ENCODE measurements at regions not wholly inside any gene's neighbourhood (a gene's known extent, or its start where the extent isn't known, plus 50 kb on each side); places are given as distances from the start of the nearest gene placed in this dataset.
"Not testable (repeated sequence)": the region's sequence is repeated elsewhere in the genome, so short reads cannot be mapped to it uniquely, and the experiment has no call there.

DNA sequence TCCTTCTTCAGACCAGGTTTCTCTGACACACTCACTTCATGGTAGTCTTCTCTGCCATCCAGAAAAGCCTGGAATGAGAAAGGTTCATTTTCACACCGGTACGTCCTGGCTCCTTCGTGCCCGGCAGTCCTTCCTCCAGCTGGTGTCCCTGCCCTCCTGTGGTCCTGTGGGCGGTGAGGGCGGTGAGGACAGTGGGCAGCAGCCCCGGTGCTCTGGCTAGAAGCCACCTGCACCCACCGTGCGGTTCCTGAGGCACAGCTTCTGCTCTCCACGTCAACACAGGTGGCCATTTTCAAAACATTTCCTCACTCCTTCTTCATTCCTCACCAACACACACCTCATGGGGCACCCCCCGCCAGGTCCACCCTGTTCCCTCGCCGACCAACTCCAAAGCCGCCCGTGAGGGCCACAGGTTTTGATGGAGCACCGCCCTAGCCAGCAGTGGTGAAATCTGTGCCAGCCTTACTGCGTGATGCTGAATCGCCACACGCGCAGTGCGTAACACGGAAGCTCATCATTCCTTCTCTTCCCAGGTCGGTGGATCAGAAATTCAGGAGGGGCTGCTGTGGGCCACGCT, 251.4 kb upstream of the RNF32 start:
- Histone ChIP-seq H3K4me1 (ENCODE audit: insufficient read depth, low read length) (no peaks in the 10 kb centered on the region), H3K27me3 (ENCODE audit: insufficient read depth, low read length) (peaks cover 2% of the 10 kb centered on the region)

DNA sequence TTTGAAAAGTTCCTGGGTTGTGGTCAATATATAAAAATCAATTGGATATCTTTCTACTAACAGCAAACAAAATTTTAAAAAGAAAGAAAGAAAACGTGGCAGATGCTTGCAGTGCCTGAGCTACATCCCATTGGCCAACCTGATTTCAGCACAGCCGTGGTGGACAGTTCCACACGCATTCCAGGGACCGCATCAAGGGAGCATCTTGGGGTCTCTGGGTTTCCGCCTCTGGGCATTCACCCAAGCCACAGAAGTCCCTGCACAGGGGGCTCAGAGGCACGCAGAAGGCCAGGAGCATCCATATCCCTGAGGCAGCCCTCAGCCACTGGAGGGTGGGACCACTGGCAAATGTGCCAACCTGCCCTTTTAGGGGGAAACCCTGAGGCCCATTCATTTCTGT, 254.5 kb upstream of the RNF32 start:
- Histone ChIP-seq H2AFZ (ENCODE audit: low read depth, low read length) (no peak overlapping the region), H3K36me3 (ENCODE audit: insufficient read depth, low read length) (no peaks in the 10 kb centered on the region), H3K4me3 (ENCODE audit: low read length) (no peak overlapping the region), H3K27me3 (ENCODE audit: insufficient read depth, low read length) (peaks cover 2% of the 10 kb centered on the region), H3K4me1 (ENCODE audit: insufficient read depth, low read length) (peaks cover 11% of the 10 kb centered on the region), H3K9me3 (ENCODE audit: low read length) (no peaks in the 10 kb centered on the region)

More for the DNA sequence above, 251.4 kb upstream of the RNF32 start:
- Histone ChIP-seq H3K9me3 (ENCODE audit: low read length) (no peaks in the 10 kb centered on the region), H3K36me3 (ENCODE audit: insufficient read depth, low read length) (no peaks in the 10 kb centered on the region), H2AFZ (ENCODE audit: low read depth, low read length) (no peak overlapping the region), H3K4me3 (ENCODE audit: low read length) (no peak overlapping the region)

DNA sequence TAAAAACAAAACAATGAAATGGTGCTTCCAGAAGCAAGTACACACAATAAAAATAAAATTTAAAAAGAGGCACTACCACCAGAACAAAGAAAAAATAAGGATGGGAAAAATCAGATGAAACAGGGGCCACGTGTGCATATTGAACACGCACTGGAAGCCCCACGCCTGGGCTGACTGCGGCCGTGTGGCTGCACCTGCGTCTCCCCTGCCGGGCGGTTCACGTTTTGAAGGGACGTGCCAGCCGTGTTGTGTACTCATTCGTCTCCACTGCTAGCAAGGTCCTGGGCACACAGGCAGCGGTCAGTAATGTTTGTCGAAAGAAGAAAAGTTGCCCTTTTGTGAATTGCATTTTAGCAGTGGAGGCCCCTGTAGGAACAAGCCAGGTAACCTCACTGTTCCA, 255.9 kb upstream of the RNF32 start:
- no peak overlapping the region for H2AFZ ChIP-seq (ENCODE audit: low read depth, low read length)
- H3K36me3 ChIP-seq (ENCODE audit: insufficient read depth, low read length) = no peaks in the 10 kb centered on the region
- H3K27me3 ChIP-seq (ENCODE audit: insufficient read depth, low read length) = peaks cover 3% of the 10 kb centered on the region
- peaks cover 11% of the 10 kb centered on the region for H3K4me1 ChIP-seq (ENCODE audit: insufficient read depth, low read length)
- no peak overlapping the region for H3K4me3 ChIP-seq (ENCODE audit: low read length)
- H3K9me3 ChIP-seq (ENCODE audit: low read length) = no peaks in the 10 kb centered on the region

DNA sequence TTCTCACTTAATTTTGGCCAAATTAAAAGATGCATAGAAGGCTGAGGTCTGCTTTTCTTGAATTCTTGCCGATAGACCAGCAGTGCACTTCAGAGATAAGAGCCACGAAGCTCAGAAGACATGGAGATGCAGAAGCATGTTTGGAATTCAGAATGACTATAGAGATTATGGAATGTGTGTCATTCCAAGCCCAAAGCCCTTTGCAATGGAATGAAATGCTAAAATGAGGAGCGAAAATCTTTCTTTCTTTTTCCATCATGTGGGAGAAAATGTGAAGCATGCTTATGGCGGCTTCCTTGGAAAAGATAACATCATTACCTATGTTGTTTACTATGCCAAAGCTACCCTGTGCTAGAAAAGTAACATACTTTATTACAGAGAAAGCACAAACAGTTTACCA, 257.0 kb upstream of the RNF32 start:
- Histone ChIP-seq H2AFZ (ENCODE audit: low read depth, low read length) (no peak overlapping the region), H3K9me3 (ENCODE audit: low read length) (no peaks in the 10 kb centered on the region), H3K4me3 (ENCODE audit: low read length) (no peak overlapping the region), H3K4me1 (ENCODE audit: insufficient read depth, low read length) (peaks cover 11% of the 10 kb centered on the region), H3K36me3 (ENCODE audit: insufficient read depth, low read length) (no peaks in the 10 kb centered on the region), H3K27me3 (ENCODE audit: insufficient read depth, low read length) (peaks cover 8% of the 10 kb centered on the region)

DNA sequence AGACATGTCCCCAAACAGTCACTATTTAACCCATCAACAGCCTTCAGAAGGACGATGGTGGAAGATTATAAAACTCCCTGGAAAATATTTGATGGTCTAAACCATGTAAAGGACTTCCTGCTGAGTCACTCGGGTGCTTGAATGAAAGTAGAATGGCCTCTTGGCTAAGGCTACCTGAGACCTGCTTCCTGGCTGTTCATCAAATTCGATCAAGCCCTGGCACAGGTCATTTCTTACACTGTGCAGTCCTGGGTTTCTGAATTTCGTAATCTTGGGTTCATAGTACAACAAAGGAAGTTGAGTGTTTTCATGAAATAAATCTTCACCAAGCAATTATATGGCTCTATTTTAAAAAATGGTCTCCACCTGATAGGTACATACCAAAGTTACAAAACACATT, 260.3 kb upstream of the RNF32 start:
- Histone ChIP-seq H3K27me3 (ENCODE audit: insufficient read depth, low read length) (peaks cover 8% of the 10 kb centered on the region), H3K4me1 (ENCODE audit: insufficient read depth, low read length) (peaks cover 11% of the 10 kb centered on the region), H3K4me3 (ENCODE audit: low read length) (no peak overlapping the region), H3K9me3 (ENCODE audit: low read length) (no peaks in the 10 kb centered on the region), H3K36me3 (ENCODE audit: insufficient read depth, low read length) (no peaks in the 10 kb centered on the region), H2AFZ (ENCODE audit: low read depth, low read length) (no peak overlapping the region)

DNA sequence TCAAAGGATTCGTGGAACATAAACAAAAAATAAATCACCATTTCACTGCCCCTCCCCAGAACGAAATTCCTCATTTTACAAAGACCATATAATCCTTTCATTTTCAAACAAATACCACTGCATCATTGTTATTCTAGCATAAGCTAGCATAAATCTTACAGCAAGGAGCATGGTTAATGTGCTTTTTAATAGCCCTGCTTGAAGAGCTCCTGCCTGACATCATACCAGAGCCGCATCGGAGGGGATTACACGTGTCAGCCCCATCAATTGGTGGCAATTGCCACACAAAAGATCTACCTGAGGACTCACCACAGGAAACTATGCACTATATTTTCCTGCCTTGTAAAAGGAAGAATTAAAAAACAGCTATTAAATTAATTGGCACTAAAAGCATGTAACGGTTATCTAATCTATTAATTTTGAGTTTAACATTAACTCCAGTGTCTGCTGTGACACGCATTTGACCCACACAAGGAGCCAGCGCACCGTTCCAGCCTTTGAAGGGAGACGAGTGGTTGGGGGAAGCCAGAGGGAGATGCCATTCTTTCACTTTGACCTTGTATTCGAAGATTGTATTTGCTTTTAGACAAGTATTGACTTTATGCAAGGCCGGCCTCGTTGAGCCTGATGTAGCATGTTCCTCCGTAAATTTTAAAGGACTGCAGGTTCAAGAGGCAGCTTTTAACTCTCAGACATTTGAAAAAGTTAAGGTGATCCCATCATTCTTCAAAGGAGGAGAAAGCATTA, 261.1 kb upstream of the RNF32 start:
- H3K4me1 ChIP-seq (ENCODE audit: insufficient read depth, low read length) = peaks cover 11% of the 10 kb centered on the region
- no peak overlapping the region for H3K4me3 ChIP-seq (ENCODE audit: low read length)
- H3K27me3 ChIP-seq (ENCODE audit: insufficient read depth, low read length) = peaks cover 5% of the 10 kb centered on the region
- no peaks in the 10 kb centered on the region for H3K9me3 ChIP-seq (ENCODE audit: low read length)
- no peak overlapping the region for H2AFZ ChIP-seq (ENCODE audit: low read depth, low read length)
- no peaks in the 10 kb centered on the region for H3K36me3 ChIP-seq (ENCODE audit: insufficient read depth, low read length)

DNA sequence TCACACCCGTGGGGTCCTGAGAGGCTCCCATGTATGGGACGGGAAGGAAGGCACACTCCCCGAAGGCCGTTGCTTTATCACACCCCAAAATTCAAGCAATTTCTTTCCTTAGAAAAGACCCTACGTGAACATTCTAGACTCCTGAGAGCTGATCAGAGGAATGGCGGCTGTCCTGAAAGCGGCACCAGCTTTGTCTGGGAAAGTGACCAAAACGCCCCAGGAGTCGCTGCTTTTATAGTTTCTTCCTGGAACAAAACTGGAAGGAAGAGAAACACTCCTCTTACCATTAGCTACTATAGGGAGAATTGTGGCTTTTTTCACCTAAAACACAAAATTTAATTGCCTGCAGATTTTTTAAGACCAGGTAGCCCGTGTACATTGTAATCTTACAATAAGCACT, 261.8 kb upstream of the RNF32 start:
- Histone ChIP-seq H2AFZ (ENCODE audit: low read depth, low read length) (no peak overlapping the region), H3K36me3 (ENCODE audit: insufficient read depth, low read length) (no peaks in the 10 kb centered on the region)

DNA sequence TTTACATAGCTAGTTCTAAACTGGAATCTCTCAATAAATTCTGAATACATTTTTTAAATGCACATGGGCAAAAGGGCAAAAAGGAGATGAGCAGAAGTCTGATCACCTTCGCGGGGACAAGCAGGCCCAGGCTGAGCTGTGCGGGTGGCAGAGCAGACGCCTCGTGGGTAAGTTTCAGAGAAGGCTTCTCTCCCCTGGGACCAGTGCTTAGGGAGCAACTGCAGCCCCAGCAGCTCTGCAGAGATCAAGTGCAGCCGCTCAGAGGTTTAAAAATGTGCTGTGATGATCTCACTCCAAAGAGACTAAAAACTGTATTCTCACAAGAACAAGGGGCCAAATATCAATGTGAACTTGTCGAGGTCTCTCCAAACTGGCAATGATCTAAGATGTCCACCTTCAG, 264.3 kb upstream of the RNF32 start:
- Histone ChIP-seq H3K36me3 (ENCODE audit: insufficient read depth, low read length) (no peaks in the 10 kb centered on the region), H3K4me1 (ENCODE audit: insufficient read depth, low read length) (no peaks in the 10 kb centered on the region), H2AFZ (ENCODE audit: low read depth, low read length) (no peak overlapping the region), H3K9me3 (ENCODE audit: low read length) (no peaks in the 10 kb centered on the region), H3K4me3 (ENCODE audit: low read length) (no peak overlapping the region), H3K27me3 (ENCODE audit: insufficient read depth, low read length) (peaks cover 5% of the 10 kb centered on the region)

More for the DNA sequence above, 261.8 kb upstream of the RNF32 start:
- Histone ChIP-seq H3K27me3 (ENCODE audit: insufficient read depth, low read length) (peaks cover 5% of the 10 kb centered on the region), H3K9me3 (ENCODE audit: low read length) (no peaks in the 10 kb centered on the region), H3K4me1 (ENCODE audit: insufficient read depth, low read length) (peaks cover 11% of the 10 kb centered on the region), H3K4me3 (ENCODE audit: low read length) (no peak overlapping the region)

DNA sequence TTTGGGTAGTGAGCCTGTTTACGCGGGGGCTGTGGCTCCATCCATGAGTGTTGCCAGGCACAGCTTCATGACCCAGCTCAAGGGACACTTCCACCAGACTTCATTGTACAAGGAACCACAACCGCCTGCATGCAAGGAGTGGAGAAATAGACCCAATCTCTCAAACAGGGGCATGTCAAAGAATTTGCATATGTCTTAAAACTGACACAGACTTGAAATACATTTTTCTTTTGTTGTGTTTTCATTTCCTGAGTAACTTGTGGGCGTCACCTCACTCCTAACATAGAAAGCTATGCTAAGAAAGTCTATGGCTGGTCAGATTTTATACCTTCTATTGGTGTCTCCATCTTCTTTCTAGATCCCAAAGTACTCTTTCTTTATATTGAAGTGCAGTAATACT, 266.2 kb upstream of the RNF32 start:
- Histone ChIP-seq H2AFZ (ENCODE audit: low read depth, low read length) (no peak overlapping the region), H3K4me1 (ENCODE audit: insufficient read depth, low read length) (no peaks in the 10 kb centered on the region), H3K4me3 (ENCODE audit: low read length) (no peak overlapping the region), H3K36me3 (ENCODE audit: insufficient read depth, low read length) (no peaks in the 10 kb centered on the region), H3K9me3 (ENCODE audit: low read length) (no peaks in the 10 kb centered on the region), H3K27me3 (ENCODE audit: insufficient read depth, low read length) (peaks cover 1% of the 10 kb centered on the region)

DNA sequence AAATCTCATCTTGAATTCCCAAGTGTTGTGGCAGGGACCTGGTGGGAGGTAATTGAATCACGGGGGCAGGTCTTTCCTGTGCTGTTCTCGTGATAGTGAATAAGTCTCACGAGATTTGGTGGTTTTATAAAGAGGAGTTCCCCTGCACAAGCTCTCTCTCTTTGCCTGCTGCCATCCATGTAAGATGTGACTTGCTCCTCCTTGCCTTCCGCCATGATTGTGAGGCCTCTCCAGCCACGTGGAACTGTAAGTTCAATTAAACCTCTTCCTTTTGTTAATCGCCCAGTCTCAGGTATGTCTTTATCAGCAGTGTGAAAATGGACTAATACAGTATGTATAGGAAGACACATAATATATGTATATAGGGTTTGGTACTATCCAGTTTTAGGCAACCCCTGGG, 270.6 kb upstream of the RNF32 start:
- not testable (repeated sequence) for H3K4me3 ChIP-seq (ENCODE audit: low read length); H3K36me3 ChIP-seq (ENCODE audit: insufficient read depth, low read length); H3K9me3 ChIP-seq (ENCODE audit: low read length); H3K27me3 ChIP-seq (ENCODE audit: insufficient read depth, low read length); H3K4me1 ChIP-seq (ENCODE audit: insufficient read depth, low read length); H2AFZ ChIP-seq (ENCODE audit: low read depth, low read length)

DNA sequence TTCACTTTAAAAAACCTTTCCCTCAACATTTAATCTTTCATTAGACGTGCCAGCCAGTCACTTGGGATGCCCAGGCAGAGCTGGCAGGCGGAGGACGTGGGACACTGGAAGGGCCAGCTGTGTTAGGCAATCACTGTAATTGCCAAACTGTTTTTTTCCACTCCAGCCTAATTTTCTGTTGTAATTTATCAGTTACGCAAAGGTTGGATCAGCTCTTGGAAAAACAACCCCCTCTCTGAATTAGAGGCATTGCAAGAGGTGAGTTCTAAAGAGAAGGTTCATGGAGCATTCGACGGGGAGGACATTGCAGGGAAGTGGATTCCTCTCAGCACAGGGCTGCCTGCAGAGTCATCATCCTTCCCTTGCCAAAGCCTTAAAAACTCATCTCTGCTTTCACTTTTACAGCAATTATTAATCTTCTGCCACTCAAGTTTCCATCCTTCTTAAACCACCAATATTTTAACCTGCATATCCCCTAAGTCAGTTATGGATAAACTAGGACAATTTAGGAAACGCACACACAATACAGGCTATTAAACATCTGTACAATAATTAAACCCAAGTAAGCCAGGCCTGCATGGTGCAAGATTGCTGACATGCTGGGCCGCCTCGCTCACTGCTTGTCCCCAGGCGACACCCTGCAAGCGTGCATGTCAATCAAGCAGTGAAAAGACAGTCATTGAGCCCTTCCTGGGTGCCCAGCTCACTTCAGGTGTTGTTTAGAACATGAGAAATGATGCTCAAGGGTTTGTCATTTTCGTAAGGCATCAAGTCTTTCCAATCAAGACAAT, 272.3 kb upstream of the RNF32 start:
- Histone ChIP-seq H3K4me1 (ENCODE audit: insufficient read depth, low read length) (no peaks in the 10 kb centered on the region), H2AFZ (ENCODE audit: low read depth, low read length) (no peak overlapping the region), H3K4me3 (ENCODE audit: low read length) (no peak overlapping the region)

DNA sequence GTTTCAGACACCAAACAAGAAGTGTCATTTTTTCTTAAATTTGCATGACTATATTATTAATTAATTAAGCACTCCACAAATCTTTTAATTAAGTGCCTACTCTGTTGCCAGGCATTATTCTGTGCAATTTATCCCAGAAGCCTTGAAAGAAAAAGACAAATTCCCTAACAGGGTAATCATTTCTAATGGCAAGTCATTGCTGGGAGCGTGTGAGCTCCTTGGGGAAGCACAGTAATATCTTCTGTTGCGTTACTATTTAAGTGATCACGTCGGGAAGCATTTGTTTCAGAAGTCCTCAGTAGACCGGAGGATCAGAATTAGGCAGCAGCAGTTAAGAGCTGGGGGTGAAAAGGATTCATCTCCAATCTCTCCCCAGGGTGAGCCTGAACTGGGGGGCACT, 276.8 kb upstream of the RNF32 start:
- H3K9me3 ChIP-seq (ENCODE audit: low read length) = no peaks in the 10 kb centered on the region
- H3K4me3 ChIP-seq (ENCODE audit: low read length) = no peak overlapping the region
- H2AFZ ChIP-seq (ENCODE audit: low read depth, low read length) = no peak overlapping the region
- no peaks in the 10 kb centered on the region for H3K36me3 ChIP-seq (ENCODE audit: insufficient read depth, low read length)
- no peaks in the 10 kb centered on the region for H3K4me1 ChIP-seq (ENCODE audit: insufficient read depth, low read length)
- H3K27me3 ChIP-seq (ENCODE audit: insufficient read depth, low read length) = no peaks in the 10 kb centered on the region

More for the DNA sequence above, 272.3 kb upstream of the RNF32 start:
- Histone ChIP-seq H3K27me3 (ENCODE audit: insufficient read depth, low read length) (no peaks in the 10 kb centered on the region), H3K36me3 (ENCODE audit: insufficient read depth, low read length) (no peaks in the 10 kb centered on the region), H3K9me3 (ENCODE audit: low read length) (no peaks in the 10 kb centered on the region)

DNA sequence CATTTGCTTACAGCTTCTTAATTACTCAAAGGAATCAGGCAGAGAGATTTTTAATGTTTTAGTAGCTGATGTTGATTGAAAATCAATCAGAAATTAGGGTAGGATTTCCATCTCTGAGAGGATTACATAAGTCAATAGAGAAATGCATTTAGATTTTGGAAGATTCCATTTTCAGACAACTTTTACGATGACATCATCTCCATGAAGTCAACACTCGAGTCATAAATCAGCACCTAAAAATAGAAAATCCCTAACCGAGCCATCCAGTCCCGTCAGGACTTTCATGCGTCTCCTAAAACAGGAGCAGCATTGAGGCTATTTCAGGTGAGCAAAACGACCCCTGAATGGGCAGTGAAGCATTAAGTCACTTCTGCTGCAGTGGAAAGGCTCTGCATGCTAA, 279.7 kb upstream of the RNF32 start:
- H2AFZ ChIP-seq (ENCODE audit: low read depth, low read length) = no peak overlapping the region
- no peaks in the 10 kb centered on the region for H3K27me3 ChIP-seq (ENCODE audit: insufficient read depth, low read length)
- H3K4me3 ChIP-seq (ENCODE audit: low read length) = no peak overlapping the region
- no peaks in the 10 kb centered on the region for H3K9me3 ChIP-seq (ENCODE audit: low read length)
- H3K36me3 ChIP-seq (ENCODE audit: insufficient read depth, low read length) = no peaks in the 10 kb centered on the region
- no peaks in the 10 kb centered on the region for H3K4me1 ChIP-seq (ENCODE audit: insufficient read depth, low read length)
